Right lung (tissue), 2 donors: ENCODE measurements at regions not wholly inside any gene's neighbourhood (a gene's known extent, or its start where the extent isn't known, plus 50 kb on each side); places are given as distances from the start of the nearest gene placed in this dataset.

Experiments used
- DNase-seq, 2 donors: peaks; one replicate each; pipeline ENCODE4 v3.0.0-alpha.2; 2013

- no peak for DNase-seq
These were observed 251.7 kb downstream of the CYRIA start for GRCh38 chr2:16413947-16414346.

GRCh38 chr2:16413285-16413684 is 252.3 kb downstream of the CYRIA start:
- no peak for DNase-seq

- no peak for DNase-seq
These were observed 253.2 kb downstream of the CYRIA start for GRCh38 chr2:16412321-16413030.

- no peak for DNase-seq
These were observed 253.8 kb downstream of the CYRIA start for GRCh38 chr2:16411788-16412187.

- DNase-seq: no peak
These were observed 255.8 kb downstream of the CYRIA start for GRCh38 chr2:16409849-16410248.

GRCh38 chr2:16409006-16409390 is 256.6 kb downstream of the CYRIA start:
- DNase-seq: no peak

GRCh38 chr2:16408331-16409005 is 257.2 kb downstream of the CYRIA start:
- DNase-seq: no peak

- no peak for DNase-seq
These were observed 258.3 kb downstream of the CYRIA start for GRCh38 chr2:16407358-16407757.

GRCh38 chr2:16406496-16407289 is 258.9 kb downstream of the CYRIA start:
- no peak for DNase-seq

- no peak for DNase-seq
These were observed 260.1 kb downstream of the CYRIA start for GRCh38 chr2:16405551-16405950.

GRCh38 chr2:16404551-16405300 is 260.9 kb downstream of the CYRIA start:
- DNase-seq: no peak

- DNase-seq: no peak
These were observed 261.5 kb downstream of the CYRIA start for GRCh38 chr2:16404146-16404545.

- DNase-seq: no peak
These were observed 262.7 kb downstream of the CYRIA start for GRCh38 chr2:16402891-16403290.

GRCh38 chr2:16401761-16402300 is 263.8 kb downstream of the CYRIA start:
- no peak for DNase-seq

GRCh38 chr2:16400127-16400623 is 265.5 kb downstream of the CYRIA start:
- no peak for DNase-seq

GRCh38 chr2:16398486-16399043 is 267.1 kb downstream of the CYRIA start:
- DNase-seq: no peak

GRCh38 chr2:16397681-16398475 is 267.8 kb downstream of the CYRIA start:
- DNase-seq: no peak

- no peak for DNase-seq
These were observed 268.6 kb downstream of the CYRIA start for GRCh38 chr2:16396986-16397385.

- no peak for DNase-seq
These were observed 269.5 kb downstream of the CYRIA start for GRCh38 chr2:16396171-16396570.

GRCh38 chr2:16395601-16396000 is 270.0 kb downstream of the CYRIA start:
- no peak for DNase-seq
